ENCODE measurements at regions not wholly inside any gene's neighbourhood (a gene's known extent, or its start where the extent isn't known, plus 50 kb on each side); places are given as distances from the start of the nearest gene placed in this dataset.

- DNase-seq (ENCODE audit: low spot score), result no peak
- TF ChIP-seq, protein P1, sequence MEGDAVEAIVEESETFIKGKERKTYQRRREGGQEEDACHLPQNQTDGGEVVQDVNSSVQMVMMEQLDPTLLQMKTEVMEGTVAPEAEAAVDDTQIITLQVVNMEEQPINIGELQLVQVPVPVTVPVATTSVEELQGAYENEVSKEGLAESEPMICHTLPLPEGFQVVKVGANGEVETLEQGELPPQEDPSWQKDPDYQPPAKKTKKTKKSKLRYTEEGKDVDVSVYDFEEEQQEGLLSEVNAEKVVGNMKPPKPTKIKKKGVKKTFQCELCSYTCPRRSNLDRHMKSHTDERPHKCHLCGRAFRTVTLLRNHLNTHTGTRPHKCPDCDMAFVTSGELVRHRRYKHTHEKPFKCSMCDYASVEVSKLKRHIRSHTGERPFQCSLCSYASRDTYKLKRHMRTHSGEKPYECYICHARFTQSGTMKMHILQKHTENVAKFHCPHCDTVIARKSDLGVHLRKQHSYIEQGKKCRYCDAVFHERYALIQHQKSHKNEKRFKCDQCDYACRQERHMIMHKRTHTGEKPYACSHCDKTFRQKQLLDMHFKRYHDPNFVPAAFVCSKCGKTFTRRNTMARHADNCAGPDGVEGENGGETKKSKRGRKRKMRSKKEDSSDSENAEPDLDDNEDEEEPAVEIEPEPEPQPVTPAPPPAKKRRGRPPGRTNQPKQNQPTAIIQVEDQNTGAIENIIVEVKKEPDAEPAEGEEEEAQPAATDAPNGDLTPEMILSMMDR (IDR thresholded peaks at IDR 0.05; ENCODE audit: extremely low read depth, missing control alignments), result no peak
Observed at GRCh38 chr1:219726480-219727272, 113.8 kb upstream of the ZC3H11B start.

GRCh38 chr1:219724440-219724839 lies 111.5 kb upstream of the ZC3H11B start:
- TF ChIP-seq, protein P1 (IDR thresholded peaks at IDR 0.05; ENCODE audit: extremely low read depth, missing control alignments), result no peak
- DNase-seq (ENCODE audit: low spot score), result no peak

- no peak for DNase-seq (ENCODE audit: low spot score)
- TF ChIP-seq, protein P1 (IDR thresholded peaks at IDR 0.05; ENCODE audit: extremely low read depth, missing control alignments), result no peak
Observed at GRCh38 chr1:219717536-219717935, 104.6 kb upstream of the ZC3H11B start.

DNA sequence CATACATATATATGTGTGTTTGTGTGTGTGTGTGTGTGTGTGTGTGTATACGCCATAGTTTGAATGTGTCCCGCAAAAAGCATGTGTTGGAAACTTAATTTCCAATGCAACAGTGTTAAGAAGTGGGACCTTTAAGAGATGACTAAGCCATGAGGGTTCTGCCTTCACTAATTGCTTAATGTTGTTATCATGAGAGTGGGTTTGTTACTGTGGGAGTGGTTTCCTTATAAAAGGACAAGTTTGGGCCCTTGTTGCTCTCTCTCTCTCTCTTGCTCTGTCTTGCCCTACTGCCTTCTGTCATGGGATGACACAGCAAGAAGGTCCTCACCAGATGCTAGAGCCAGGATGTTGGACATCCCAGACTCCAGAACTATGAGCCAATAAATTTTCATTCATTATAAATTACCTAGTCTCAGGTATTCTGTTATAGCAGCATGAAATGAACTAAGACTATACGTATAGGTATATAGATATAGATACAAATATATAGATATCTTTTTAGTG lies 103.8 kb upstream of the ZC3H11B start:
- TF ChIP-seq, protein P1 (IDR thresholded peaks at IDR 0.05; ENCODE audit: extremely low read depth, missing control alignments), result no peak
- DNase-seq (ENCODE audit: low spot score), result no peak

GRCh38 chr1:219713981-219714381 lies 101.1 kb upstream of the ZC3H11B start:
- no peak for DNase-seq (ENCODE audit: low spot score)
- TF ChIP-seq, protein P1 (IDR thresholded peaks at IDR 0.05; ENCODE audit: extremely low read depth, missing control alignments), result no peak

GRCh38 chr1:219712506-219712905 lies 99.6 kb upstream of the ZC3H11B start:
- TF ChIP-seq, protein P1 (IDR thresholded peaks at IDR 0.05; ENCODE audit: extremely low read depth, missing control alignments), result no peak

DNA sequence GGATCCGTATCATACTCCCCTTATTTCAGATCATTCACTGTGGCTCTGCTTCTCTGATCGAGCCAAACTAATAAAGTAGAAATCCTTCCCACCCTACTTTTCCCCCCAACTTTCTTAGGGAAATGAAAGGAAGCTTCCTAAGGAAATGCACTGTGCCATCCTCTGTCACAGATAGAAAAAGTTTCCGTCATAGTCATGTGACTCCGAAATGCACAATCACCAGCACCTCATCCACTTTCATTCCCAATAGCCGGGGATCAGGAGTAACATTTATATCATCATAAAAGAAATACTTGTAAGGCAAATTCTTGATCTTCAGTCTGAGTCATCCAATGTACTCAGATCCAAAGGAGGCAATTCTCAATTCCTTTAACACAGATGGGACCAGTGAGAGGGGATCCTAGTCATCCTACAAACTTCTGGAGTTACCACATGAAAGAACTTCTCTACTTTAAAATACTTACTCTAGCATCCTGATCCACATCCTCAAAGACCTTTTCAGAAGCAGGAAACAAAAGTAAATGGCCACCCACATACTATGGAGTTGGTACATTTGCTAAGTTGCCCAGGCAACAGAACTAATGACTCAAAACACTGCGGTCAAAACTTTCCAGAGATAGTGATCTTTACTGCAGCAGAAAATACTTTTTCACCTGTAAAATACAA lies 97.8 kb upstream of the ZC3H11B start:
- no peak for DNase-seq (ENCODE audit: low spot score)
- TF ChIP-seq, protein P1 (IDR thresholded peaks at IDR 0.05; ENCODE audit: extremely low read depth, missing control alignments), result no peak

More at GRCh38 chr1:219712506-219712905, 99.6 kb upstream of the ZC3H11B start:
- no peak for DNase-seq (ENCODE audit: low spot score)

All from GM20000 (cell line).